ENCODE measurements at regions not wholly inside any gene's neighbourhood (a gene's known extent, or its start where the extent isn't known, plus 50 kb on each side); places are given as distances from the start of the nearest gene placed in this dataset.

DNA sequence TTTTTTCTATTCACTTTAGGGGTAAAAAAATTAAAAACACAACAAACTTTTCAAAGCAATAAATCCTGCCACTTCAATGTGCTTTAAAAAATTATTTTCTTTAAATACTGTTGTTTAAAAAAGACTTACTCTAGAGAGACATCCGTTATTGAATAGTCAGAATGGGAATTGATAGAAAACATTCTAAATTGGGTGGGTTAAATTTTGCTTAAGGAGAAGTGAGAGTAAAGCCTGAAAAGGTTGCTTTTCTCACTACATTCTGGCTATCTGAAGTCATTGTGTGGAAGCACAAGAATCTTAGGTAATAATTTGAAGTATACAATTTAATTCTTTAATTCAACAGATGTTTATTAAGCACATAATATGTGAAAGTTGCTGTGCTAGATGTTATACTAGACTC lies 509.3 kb downstream of the NR2F1-AS1 start (continued):
- TF ChIP-seq, protein P1, sequence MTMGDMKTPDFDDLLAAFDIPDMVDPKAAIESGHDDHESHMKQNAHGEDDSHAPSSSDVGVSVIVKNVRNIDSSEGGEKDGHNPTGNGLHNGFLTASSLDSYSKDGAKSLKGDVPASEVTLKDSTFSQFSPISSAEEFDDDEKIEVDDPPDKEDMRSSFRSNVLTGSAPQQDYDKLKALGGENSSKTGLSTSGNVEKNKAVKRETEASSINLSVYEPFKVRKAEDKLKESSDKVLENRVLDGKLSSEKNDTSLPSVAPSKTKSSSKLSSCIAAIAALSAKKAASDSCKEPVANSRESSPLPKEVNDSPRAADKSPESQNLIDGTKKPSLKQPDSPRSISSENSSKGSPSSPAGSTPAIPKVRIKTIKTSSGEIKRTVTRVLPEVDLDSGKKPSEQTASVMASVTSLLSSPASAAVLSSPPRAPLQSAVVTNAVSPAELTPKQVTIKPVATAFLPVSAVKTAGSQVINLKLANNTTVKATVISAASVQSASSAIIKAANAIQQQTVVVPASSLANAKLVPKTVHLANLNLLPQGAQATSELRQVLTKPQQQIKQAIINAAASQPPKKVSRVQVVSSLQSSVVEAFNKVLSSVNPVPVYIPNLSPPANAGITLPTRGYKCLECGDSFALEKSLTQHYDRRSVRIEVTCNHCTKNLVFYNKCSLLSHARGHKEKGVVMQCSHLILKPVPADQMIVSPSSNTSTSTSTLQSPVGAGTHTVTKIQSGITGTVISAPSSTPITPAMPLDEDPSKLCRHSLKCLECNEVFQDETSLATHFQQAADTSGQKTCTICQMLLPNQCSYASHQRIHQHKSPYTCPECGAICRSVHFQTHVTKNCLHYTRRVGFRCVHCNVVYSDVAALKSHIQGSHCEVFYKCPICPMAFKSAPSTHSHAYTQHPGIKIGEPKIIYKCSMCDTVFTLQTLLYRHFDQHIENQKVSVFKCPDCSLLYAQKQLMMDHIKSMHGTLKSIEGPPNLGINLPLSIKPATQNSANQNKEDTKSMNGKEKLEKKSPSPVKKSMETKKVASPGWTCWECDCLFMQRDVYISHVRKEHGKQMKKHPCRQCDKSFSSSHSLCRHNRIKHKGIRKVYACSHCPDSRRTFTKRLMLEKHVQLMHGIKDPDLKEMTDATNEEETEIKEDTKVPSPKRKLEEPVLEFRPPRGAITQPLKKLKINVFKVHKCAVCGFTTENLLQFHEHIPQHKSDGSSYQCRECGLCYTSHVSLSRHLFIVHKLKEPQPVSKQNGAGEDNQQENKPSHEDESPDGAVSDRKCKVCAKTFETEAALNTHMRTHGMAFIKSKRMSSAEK (CRISPR knock-in tag; IDR thresholded peaks at IDR 0.05; ENCODE audit: borderline replicate concordance), result no peak
- TF ChIP-seq ZNF425 (CRISPR knock-in tag; conservative IDR thresholded peaks at IDR 0.05), result no peak
- TF ChIP-seq, protein P2, sequence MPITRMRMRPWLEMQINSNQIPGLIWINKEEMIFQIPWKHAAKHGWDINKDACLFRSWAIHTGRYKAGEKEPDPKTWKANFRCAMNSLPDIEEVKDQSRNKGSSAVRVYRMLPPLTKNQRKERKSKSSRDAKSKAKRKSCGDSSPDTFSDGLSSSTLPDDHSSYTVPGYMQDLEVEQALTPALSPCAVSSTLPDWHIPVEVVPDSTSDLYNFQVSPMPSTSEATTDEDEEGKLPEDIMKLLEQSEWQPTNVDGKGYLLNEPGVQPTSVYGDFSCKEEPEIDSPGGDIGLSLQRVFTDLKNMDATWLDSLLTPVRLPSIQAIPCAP (CRISPR knock-in tag; IDR thresholded peaks at IDR 0.05), result no peak

DNA sequence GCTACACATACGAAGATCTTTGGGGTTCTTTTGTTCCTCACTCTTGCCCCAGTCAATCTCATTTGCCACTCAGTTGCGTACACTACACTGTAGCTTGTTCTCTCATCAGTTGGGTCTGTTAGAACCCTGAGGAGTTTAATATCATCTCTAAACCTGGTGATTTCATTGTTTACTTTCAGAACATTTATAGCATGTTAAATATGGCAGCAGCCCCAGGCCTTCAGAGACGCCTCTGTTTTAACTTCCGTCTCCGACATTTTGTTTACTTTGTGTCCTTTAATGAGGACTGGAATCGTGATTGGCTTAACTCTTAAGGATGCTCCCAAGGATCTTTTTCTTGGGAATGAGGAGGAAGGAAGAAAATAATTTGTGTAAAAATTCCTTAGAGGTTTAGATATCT lies 510.1 kb downstream of the NR2F1-AS1 start:
- no peak overlapping the region for H3K4me3 Mint-ChIP-seq
- POLR2A ChIA-PET, result no interaction called here
- H3K27ac Mint-ChIP-seq, result peak overlapping the region; percentile 15; the same call in 1 of the 2 replicates
- TF ChIP-seq NFATC4 (CRISPR knock-in tag; IDR thresholded peaks at IDR 0.05) (no peak), NFE2L1 (CRISPR knock-in tag; IDR thresholded peaks at IDR 0.05) (no peak), CTCF (IDR thresholded peaks at IDR 0.05) (no peak), CBFB (CRISPR knock-in tag; IDR thresholded peaks at IDR 0.05; ENCODE audit: low read depth) (no peak), ZNF396 (CRISPR knock-in tag; IDR thresholded peaks at IDR 0.05; ENCODE audit: borderline replicate concordance) (no peak), USF1 (CRISPR knock-in tag; IDR thresholded peaks at IDR 0.05) (no peak), MXD4 (CRISPR knock-in tag; IDR thresholded peaks at IDR 0.05; ENCODE audit: borderline replicate concordance) (no peak), TCF7 (CRISPR knock-in tag; IDR thresholded peaks at IDR 0.05; ENCODE audit: low read depth) (no peak), HMGA2 (CRISPR knock-in tag; IDR thresholded peaks at IDR 0.05) (no peak), ZNF232 (CRISPR knock-in tag; IDR thresholded peaks at IDR 0.05) (no peak)
- TF ChIP-seq, protein P3, sequence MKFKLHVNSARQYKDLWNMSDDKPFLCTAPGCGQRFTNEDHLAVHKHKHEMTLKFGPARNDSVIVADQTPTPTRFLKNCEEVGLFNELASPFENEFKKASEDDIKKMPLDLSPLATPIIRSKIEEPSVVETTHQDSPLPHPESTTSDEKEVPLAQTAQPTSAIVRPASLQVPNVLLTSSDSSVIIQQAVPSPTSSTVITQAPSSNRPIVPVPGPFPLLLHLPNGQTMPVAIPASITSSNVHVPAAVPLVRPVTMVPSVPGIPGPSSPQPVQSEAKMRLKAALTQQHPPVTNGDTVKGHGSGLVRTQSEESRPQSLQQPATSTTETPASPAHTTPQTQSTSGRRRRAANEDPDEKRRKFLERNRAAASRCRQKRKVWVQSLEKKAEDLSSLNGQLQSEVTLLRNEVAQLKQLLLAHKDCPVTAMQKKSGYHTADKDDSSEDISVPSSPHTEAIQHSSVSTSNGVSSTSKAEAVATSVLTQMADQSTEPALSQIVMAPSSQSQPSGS (CRISPR knock-in tag; IDR thresholded peaks at IDR 0.05; ENCODE audit: borderline replicate concordance, low read depth), result no peak
- TF ChIP-seq, protein P4, sequence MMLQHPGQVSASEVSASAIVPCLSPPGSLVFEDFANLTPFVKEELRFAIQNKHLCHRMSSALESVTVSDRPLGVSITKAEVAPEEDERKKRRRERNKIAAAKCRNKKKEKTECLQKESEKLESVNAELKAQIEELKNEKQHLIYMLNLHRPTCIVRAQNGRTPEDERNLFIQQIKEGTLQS (CRISPR knock-in tag; conservative IDR thresholded peaks at IDR 0.05), result no peak
- no peaks in the 10 kb centered on the region for H3K27me3 Mint-ChIP-seq (ENCODE audit: low read depth)
- ATAC-seq (no peak), DNase-seq (ENCODE audit: low spot score) (no peak)
- H3K36me3 Mint-ChIP-seq, result no peaks in the 10 kb centered on the region
- CTCF ChIA-PET, result no interaction called here
- H3K9me3 Mint-ChIP-seq, result no peaks in the 10 kb centered on the region
- peaks cover 10% of the 10 kb centered on the region for H3K4me1 Mint-ChIP-seq
